HL-60 (cell line): ENCODE measurements at regions not wholly inside any gene's neighbourhood (a gene's known extent, or its start where the extent isn't known, plus 50 kb on each side); places are given as distances from the start of the nearest gene placed in this dataset.

Experiments
- DNase-seq, 2 experiments: peaks; one replicate each; pipeline ENCODE4 v3.0.0-alpha.2; 2010 to 2020; ENCODE audit warnings: low read depth in 1 of 2, low spot score in 1 of 2
- H3K27ac ChIP-seq: fragments of 250-450 bp; sonication (Bioruptor Pico); replicated peaks from 2 replicates; pipeline ENCODE4 v1.5.1; 2020; ENCODE audit warnings: mild to moderate bottlenecking, moderate library complexity
- H3K27me3 ChIP-seq: fragments of 250-450 bp; sonication (Bioruptor Pico); 2 replicates; pipeline ENCODE4 v1.5.1; 2021; ENCODE audit warnings: mild to moderate bottlenecking, moderate library complexity; ENCODE audit not compliant: insufficient read depth, poor library complexity, severe bottlenecking
- H3K4me3 ChIP-seq: replicated peaks from 2 replicates; pipeline ENCODE4 v1.5.1; 2011; ENCODE audit warnings: mild to moderate bottlenecking, control low read depth, low read length; ENCODE audit not compliant: insufficient read depth
- CTCF ChIP-seq: IDR thresholded peaks from one replicate; pipeline ENCODE4 v1.5.1; 2011; ENCODE audit warnings: low read length, control low read depth, inconsistent platforms; ENCODE audit not compliant: insufficient read depth
- GABPA ChIP-seq: IDR thresholded peaks from 2 replicates; pipeline ENCODE4 v1.6.1; 2012; ENCODE audit warnings: low read depth
- POLR2AphosphoS5 ChIP-seq: IDR thresholded peaks from 2 replicates; pipeline ENCODE4 v1.6.1; 2012; ENCODE audit warnings: low read depth
- SPI1 ChIP-seq: IDR thresholded peaks from 2 replicates; pipeline ENCODE4 v1.6.1; 2012; ENCODE audit warnings: low read depth, mild to moderate bottlenecking, borderline replicate concordance
- TF ChIP-seq, protein P1 (sequence below): IDR thresholded peaks from 2 replicates; pipeline ENCODE4 v1.6.1; 2012; ENCODE audit warnings: low read depth; ENCODE audit not compliant: insufficient replicate concordance

- TF ChIP-seq, protein P1, sequence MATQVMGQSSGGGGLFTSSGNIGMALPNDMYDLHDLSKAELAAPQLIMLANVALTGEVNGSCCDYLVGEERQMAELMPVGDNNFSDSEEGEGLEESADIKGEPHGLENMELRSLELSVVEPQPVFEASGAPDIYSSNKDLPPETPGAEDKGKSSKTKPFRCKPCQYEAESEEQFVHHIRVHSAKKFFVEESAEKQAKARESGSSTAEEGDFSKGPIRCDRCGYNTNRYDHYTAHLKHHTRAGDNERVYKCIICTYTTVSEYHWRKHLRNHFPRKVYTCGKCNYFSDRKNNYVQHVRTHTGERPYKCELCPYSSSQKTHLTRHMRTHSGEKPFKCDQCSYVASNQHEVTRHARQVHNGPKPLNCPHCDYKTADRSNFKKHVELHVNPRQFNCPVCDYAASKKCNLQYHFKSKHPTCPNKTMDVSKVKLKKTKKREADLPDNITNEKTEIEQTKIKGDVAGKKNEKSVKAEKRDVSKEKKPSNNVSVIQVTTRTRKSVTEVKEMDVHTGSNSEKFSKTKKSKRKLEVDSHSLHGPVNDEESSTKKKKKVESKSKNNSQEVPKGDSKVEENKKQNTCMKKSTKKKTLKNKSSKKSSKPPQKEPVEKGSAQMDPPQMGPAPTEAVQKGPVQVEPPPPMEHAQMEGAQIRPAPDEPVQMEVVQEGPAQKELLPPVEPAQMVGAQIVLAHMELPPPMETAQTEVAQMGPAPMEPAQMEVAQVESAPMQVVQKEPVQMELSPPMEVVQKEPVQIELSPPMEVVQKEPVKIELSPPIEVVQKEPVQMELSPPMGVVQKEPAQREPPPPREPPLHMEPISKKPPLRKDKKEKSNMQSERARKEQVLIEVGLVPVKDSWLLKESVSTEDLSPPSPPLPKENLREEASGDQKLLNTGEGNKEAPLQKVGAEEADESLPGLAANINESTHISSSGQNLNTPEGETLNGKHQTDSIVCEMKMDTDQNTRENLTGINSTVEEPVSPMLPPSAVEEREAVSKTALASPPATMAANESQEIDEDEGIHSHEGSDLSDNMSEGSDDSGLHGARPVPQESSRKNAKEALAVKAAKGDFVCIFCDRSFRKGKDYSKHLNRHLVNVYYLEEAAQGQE, result no peak
- TF ChIP-seq CTCF, result no peak
- TF ChIP-seq GABPA, result no peak
- no peak for TF ChIP-seq SPI1
- TF ChIP-seq POLR2AphosphoS5, result no peak
- no peak overlapping the region for H3K4me3 ChIP-seq
- H3K27me3 ChIP-seq, result no peaks in the 10 kb centered on the region
- no peak for DNase-seq
- H3K27ac ChIP-seq, result no peak overlapping the region
Measured at GRCh38 chr7:54961391-54961790, 57.4 kb upstream of the EGFR start.

GRCh38 chr7:54963155-54963554 is 55.7 kb upstream of the EGFR start:
- DNase-seq, result no peak
- H3K27ac ChIP-seq, result no peak overlapping the region
- H3K27me3 ChIP-seq, result no peaks in the 10 kb centered on the region
- TF ChIP-seq CTCF, result no peak
- TF ChIP-seq POLR2AphosphoS5, result no peak
- TF ChIP-seq, protein P1, result no peak
- no peak for TF ChIP-seq GABPA
- no peak for TF ChIP-seq SPI1
- no peak overlapping the region for H3K4me3 ChIP-seq

- H3K4me3 ChIP-seq, result no peak overlapping the region
- no peak overlapping the region for H3K27ac ChIP-seq
- no peak for DNase-seq
- no peaks in the 10 kb centered on the region for H3K27me3 ChIP-seq
- TF ChIP-seq SPI1, result no peak
- no peak for TF ChIP-seq GABPA
- TF ChIP-seq POLR2AphosphoS5, result no peak
- TF ChIP-seq CTCF, result no peak
- TF ChIP-seq, protein P1, result no peak
Measured at GRCh38 chr7:54964136-54964535, 54.7 kb upstream of the EGFR start.
